Activated naive CD4-positive, alpha-beta T cell treated with Interleukin-2 at 50 U/mL for 16 hours (primary cell): ENCODE measurements at regions not wholly inside any gene's neighbourhood (a gene's known extent, or its start where the extent isn't known, plus 50 kb on each side); places are given as distances from the start of the nearest gene placed in this dataset.

Experiments used
- DNase-seq: peaks from one replicate; pipeline ENCODE4 v3.0.0-alpha.2; 2020

GRCh38 chr1:228850141-228851100 is 115.1 kb downstream of the RHOU start:
- no peak for DNase-seq

GRCh38 chr1:228851193-228851592 is 115.9 kb downstream of the RHOU start:
- DNase-seq = no peak

DNA sequence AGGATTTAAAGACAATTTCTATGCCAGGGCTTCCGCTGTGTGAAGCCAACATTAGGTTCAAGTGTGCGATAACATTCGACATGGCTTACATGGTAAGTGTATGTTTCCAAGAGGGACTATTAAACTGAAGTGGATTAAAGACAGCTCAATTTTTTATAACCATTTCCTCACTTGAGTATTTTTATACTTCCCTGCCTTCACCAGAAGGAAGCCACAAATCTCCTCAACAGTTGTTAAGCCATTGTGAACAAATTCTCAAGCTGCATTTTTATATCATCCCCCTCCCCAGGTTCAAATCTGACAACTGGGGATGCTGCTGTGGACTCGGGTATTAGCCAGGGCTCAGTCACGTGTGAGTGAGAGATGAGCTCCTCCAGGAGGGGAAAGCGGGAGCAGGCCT is 116.3 kb downstream of the RHOU start:
- DNase-seq = no peak

GRCh38 chr1:228852024-228852423 is 116.7 kb downstream of the RHOU start:
- no peak for DNase-seq

- no peak for DNase-seq
Observed at GRCh38 chr1:228852511-228853088, 117.3 kb downstream of the RHOU start.

DNA sequence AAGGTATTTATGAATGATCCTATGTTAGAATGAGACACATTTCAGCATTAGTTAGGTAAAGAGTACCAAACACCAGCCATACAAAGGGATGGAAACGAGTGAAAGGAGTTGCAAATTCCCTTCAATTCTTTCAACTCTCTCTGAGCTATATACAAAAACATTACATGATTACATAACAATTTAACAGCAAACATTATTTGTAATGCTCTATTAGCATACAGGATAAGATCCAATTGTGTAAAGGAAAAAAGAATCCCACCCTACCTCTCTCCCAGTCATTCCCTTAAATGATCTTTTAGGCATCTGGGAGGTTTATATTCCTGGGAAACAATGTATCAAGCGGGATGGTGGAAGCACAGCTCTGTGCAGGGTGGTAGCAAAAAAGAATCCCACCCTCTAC is 117.9 kb downstream of the RHOU start:
- no peak for DNase-seq

DNA sequence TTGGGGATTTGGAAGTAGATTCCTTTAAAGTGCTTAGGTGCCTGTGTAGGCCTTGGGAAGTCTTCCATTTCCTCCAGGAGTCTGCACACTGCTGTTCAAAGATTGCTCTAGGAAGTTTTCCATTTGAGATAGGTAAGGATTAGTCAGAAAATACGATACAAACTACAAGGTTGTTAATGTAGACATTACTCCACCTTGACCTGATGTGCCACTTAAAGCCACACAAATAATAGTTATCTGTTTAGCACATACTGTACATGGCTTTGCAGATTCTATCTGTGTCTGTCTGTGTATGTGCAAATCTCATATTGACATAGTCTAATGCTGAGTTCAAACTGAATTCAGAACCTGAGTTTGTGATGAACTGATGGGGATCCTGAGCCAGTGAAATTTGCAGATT is 118.4 kb downstream of the RHOU start:
- no peak for DNase-seq

- DNase-seq = no peak
Observed at GRCh38 chr1:228854907-228855306, 119.6 kb downstream of the RHOU start.

DNA sequence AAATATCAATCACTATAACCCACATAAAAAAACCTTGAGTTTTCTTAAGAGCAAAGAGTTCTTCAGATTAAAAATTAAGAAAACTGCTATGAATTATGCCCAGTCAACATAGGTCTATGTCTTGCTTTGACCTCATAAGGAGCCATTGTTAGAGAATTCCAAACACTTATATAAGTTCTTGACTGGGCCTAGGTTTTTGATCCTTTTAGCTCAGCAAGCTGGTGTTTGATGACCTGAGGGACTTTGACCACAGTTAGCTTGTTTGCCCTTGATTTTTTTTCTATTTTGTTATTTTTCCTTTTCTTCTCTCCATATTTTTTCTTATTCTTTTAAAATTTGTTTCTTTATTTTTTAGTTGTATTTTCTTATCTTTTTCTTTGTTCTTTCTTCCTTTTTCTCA is 122.3 kb downstream of the RHOU start:
- no peak for DNase-seq

DNA sequence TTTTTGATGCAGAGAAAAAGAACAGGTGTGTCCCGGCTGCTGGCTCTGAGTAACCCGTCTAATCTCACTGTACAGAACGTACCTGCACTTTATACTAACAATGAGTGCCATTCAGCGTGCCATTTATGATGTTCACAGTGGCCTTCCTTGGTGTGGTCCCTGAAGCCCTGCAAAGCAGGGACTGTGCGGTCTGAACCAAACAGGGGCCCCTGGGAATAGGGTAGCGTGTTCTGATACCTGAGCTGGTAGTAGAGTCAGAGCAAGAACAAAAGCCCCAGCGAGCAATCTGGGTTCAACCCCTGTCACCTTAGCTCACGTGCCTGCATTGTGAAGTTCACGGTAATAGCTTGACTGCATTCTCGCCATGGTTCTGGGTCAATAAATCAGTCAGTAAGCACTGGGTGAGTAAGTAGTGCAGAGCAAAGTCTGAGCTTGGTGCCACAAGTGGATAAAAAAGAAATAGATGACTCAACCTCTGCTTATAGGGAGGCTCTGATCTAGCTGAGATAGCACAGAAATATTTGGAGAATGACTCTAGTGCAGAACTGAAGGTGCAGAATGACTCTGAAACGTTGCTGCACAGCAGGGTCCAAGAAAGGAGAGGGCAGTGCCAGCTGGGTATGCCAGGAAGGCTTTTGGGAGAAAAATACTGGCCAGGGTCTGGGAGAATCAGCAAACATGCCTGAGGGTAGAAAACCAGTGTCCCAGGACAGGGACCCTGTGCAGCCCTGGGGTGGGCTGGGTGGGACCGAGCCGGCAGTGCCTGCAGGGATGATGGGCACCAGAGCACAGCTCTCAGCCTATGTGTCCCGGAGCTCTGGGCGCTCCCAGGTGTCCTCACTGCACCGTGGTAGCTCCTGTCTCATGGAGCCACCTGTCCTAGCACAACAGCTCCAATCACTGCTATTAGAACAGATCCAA is 125.9 kb downstream of the RHOU start:
- no peak for DNase-seq

DNA sequence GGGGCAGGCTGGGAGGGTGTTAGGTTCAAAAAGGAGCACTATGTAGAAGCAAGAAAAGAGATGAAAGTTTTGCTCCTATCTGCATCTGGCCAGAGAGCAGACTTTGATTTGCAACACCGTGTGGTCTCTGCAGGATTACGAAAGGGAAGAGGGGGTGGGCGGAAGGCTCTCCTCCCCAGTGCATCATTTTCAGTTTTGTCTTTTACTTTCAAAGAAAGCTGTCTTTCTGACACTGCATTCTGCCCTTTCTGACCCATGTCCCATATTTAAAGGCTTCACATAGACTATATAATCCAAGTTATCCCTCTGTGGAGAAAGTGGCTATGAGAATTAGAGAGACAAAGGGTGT is 126.5 kb downstream of the RHOU start:
- DNase-seq = no peak

- no peak for DNase-seq
Observed at GRCh38 chr1:228862542-228863505, 127.5 kb downstream of the RHOU start.

GRCh38 chr1:228863776-228864175 is 128.5 kb downstream of the RHOU start:
- DNase-seq = no peak

DNA sequence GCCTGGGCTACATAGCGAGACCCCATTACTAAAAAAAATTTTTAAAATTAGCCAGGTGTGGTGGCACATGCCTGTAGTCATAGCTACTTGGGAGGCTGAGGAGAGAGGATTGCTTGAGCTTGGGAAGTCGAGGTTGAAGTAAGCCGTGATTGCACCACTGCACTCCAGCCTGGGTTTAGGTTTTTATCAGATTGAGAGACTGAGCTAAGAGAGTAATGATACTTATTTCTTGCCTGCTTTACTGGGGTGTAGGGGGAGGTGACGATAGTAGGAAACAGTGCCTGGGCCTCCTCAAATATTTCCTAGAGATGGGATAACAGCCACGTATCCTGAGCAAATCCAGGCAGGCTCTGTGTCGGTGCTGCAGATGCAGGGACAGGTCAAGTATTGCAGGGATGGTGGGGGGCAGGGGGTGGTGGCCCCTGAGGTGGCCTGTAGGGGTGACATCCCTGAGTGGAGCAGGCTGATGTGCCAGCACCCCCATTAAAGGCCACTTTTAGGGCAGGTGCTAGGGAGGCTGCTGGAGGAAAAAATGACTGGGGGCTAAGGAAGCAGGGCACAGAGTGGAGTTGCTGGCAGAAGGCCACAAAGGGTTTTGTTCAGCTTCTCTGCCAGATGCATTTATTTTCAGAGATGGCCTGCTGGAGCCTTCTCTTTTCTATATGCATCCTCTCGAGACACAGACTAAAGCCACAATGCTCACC is 130.5 kb downstream of the RHOU start:
- no peak for DNase-seq

DNA sequence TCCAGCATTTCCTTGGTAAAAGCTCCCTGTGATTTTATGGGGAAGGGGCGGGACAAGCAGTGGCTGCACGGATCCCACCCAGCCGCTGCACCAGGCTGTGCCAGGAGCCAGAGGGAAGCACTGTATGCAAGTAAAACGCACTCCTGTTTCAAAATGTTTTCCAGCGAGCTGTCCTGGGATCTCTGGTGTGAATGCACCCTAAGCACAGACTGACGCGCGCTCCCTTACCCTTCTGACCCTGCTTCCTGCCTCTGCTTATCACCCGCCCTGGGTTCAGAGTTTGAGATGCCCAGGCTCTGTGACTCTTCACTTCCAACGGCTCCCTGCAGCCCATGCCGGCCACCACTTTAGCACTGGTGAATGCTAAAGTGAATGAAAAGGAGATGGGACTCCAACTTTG is 131.2 kb downstream of the RHOU start:
- DNase-seq = no peak

GRCh38 chr1:228867108-228867950 is 132.1 kb downstream of the RHOU start:
- no peak for DNase-seq

DNA sequence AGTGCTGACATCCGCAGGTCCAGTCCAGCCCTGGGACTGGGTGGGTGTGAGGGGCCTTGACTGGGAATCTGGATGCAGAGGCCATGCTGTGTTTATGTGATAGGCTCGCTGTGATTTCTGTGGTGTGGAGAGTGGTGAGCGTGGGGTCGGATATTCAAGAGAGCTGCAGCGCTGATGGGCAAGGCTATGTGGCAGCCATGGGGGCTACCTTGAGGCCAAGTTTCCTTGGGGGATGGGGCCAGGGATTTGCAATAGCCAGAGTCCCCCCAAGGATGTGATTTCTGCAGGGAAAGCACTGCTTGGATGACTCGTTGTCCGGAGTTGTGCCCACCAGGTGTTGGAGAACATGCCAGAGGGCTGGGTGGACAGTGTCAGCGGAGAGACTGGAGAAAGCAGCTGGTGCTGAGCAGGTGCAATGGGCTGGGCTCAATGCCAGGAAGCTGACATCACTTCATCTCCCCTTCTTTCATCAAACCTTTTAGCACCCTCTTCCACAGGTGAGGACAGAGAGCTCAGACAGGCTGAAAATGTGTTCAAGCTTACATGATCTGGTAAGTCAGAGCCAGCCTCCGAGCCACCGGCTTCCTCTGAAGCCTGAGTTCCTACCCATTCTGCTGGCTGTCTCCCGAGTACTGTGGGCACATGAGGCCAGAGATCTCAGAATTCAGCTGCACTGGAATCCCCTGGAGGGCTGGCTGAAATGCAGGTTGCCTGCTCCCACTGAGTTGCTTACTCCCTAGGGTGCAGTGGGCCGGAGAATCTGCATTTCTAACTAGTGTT is 132.9 kb downstream of the RHOU start:
- no peak for DNase-seq

GRCh38 chr1:228868731-228869024 is 133.4 kb downstream of the RHOU start:
- no peak for DNase-seq

GRCh38 chr1:228869312-228869824 is 134.1 kb downstream of the RHOU start:
- no peak for DNase-seq
